H1 (cell line): ENCODE measurements at regions not wholly inside any gene's neighbourhood (a gene's known extent, or its start where the extent isn't known, plus 50 kb on each side); places are given as distances from the start of the nearest gene placed in this dataset.

Source experiments
- CTCF ChIA-PET: fragments of 300-600 bp; sonication (Branson Sonifier 250); formaldehyde crosslinking; loops from one replicate; lab custom pipeline; 2021; ENCODE audit not compliant: partially characterized antibody; lab: Charles Lee
- POLR2A ChIA-PET: fragments of 300-600 bp; sonication (Branson Sonifier 250); formaldehyde crosslinking; loops from one replicate; lab custom pipeline; 2021; ENCODE audit warnings: inconsistent platforms; ENCODE audit not compliant: partially characterized antibody; lab: Charles Lee
- DNase-seq, 2 experiments: peaks; one replicate each; pipeline versions ENCODE4 v3.0.0 to v3.0.0-alpha.2; 2010 to 2022; ENCODE audit warnings: low spot score in 2 of 2, low read depth in 1 of 2, mixed read lengths in 1 of 2
- FAIRE-seq: peaks from 2 replicates; lab custom pipeline; 2011; peaks lifted over from hg19 to GRCh38; lab: Jason Lieb, UNC
- H2AFZ ChIP-seq: 2 replicates; pipeline ENCODE4 v1.8.1; 2012; ENCODE audit warnings: low read length, inconsistent platforms
- H2AK5ac ChIP-seq: 2 replicates; pipeline ENCODE4 v1.6.1; 2013; ENCODE audit warnings: low read depth, low read length
- H2BK120ac ChIP-seq: replicated peaks from 2 replicates; pipeline ENCODE3; 2013; ENCODE audit warnings: low read depth, low read length, inconsistent platforms
- H2BK12ac ChIP-seq: 2 replicates; pipeline ENCODE4 v1.6.1; 2013; ENCODE audit warnings: low read depth, low read length
- H2BK15ac ChIP-seq: 2 replicates; pipeline ENCODE4 v1.6.1; 2013; ENCODE audit warnings: low read length
- H2BK20ac ChIP-seq: 2 replicates; pipeline ENCODE4 v1.6.1; 2013; ENCODE audit warnings: low read length
- H2BK5ac ChIP-seq: 2 replicates; pipeline ENCODE4 v1.6.1; 2013; ENCODE audit warnings: low read depth, low read length
- H3K14ac ChIP-seq: 2 replicates; pipeline ENCODE4 v1.6.1; 2013; ENCODE audit warnings: inconsistent platforms; ENCODE audit not compliant: insufficient read length
- H3K18ac ChIP-seq: 2 replicates; pipeline ENCODE4 v1.6.1; 2013; ENCODE audit warnings: low read length; ENCODE audit errors: extremely low read depth
- H3K23ac ChIP-seq: 2 replicates; pipeline ENCODE4 v1.6.1; 2013; ENCODE audit warnings: inconsistent platforms; ENCODE audit not compliant: insufficient read length
- H3K23me2 ChIP-seq: 2 replicates; pipeline ENCODE4 v1.6.1; 2013; ENCODE audit warnings: low read depth, low read length
- H3K27ac ChIP-seq: 2 replicates; pipeline ENCODE4 v1.6.1; 2011; ENCODE audit warnings: low read depth, low read length, inconsistent platforms
- H3K27me3 ChIP-seq, 4 experiments: replicated peaks in 1 of 4; 1 replicate in 1 of 4; 2 replicates in 3 of 4; pipeline versions ENCODE4 v1.6.1 to v1.8.1; 2011 to 2013; ENCODE audit warnings: low read length in 3 of 4, mild to moderate bottlenecking in 3 of 4, inconsistent platforms in 2 of 4, mixed read lengths in 2 of 4, moderate library complexity in 1 of 4; ENCODE audit not compliant: control insufficient read depth in 3 of 4, insufficient read depth in 3 of 4; ENCODE audit errors: extremely low read depth in 1 of 4
- H3K36me3 ChIP-seq, 4 experiments: 2 replicates each; pipeline versions ENCODE4 v1.6.1 to v1.8.1; 2011 to 2013; ENCODE audit warnings: mild to moderate bottlenecking in 4 of 4, low read length in 3 of 4, moderate library complexity in 2 of 4, control low read depth in 1 of 4, inconsistent platforms in 1 of 4; ENCODE audit not compliant: insufficient read depth in 4 of 4, control insufficient read depth in 2 of 4
- H3K4ac ChIP-seq: replicated peaks from 2 replicates; pipeline ENCODE3; 2013; ENCODE audit warnings: low read length, low read depth, mixed read lengths, inconsistent platforms; ENCODE audit not compliant: insufficient read length
- H3K4me1 ChIP-seq, 4 experiments: replicated peaks in 1 of 4; 1 replicate in 1 of 4; 2 replicates in 3 of 4; pipeline versions ENCODE4 v1.6.1 to v1.8.1; 2011 to 2013; ENCODE audit warnings: low read length in 3 of 4, inconsistent platforms in 2 of 4, mixed read lengths in 1 of 4; ENCODE audit not compliant: insufficient read depth in 4 of 4, control insufficient read depth in 3 of 4
- H3K4me2 ChIP-seq, 2 experiments: 2 replicates each; pipeline versions ENCODE4 v1.6.1 to v1.8.1; 2011 to 2013; ENCODE audit warnings: low read depth in 2 of 2, low read length in 2 of 2, control low read depth in 1 of 2, inconsistent platforms in 1 of 2, mild to moderate bottlenecking in 1 of 2; ENCODE audit not compliant: insufficient read depth in 1 of 2
- H3K4me3 ChIP-seq, 4 experiments: fragments of 200-600, 300-600 bp in 1 of 4; sonication (generic), shearing (Covaris generic), sonication (Bioruptor Twin) in 1 of 4; 2 replicates each; pipeline versions ENCODE4 v1.5.1 to v1.8.1; 2011 to 2016; ENCODE audit warnings: low read length in 4 of 4, low read depth in 3 of 4, control low read depth in 2 of 4, inconsistent platforms in 2 of 4, mild to moderate bottlenecking in 2 of 4, mixed read lengths in 1 of 4, moderate library complexity in 1 of 4; ENCODE audit not compliant: insufficient read depth in 2 of 4; ENCODE audit errors: extremely low read depth in 1 of 4
- H3K56ac ChIP-seq: replicated peaks from 2 replicates; pipeline ENCODE3; 2013; ENCODE audit warnings: low read depth, mild to moderate bottlenecking, mixed read lengths, low read length, inconsistent platforms; ENCODE audit not compliant: insufficient read length
- H3K79me1 ChIP-seq: 2 replicates; pipeline ENCODE4 v1.6.1; 2013; ENCODE audit warnings: low read depth, low read length, control low read depth
- H3K79me2 ChIP-seq, 2 experiments: 2 replicates each; pipeline versions ENCODE4 v1.6.1 to v1.8.1; 2012 to 2013; ENCODE audit warnings: low read length in 2 of 2, mild to moderate bottlenecking in 2 of 2, inconsistent platforms in 1 of 2; ENCODE audit not compliant: insufficient read depth in 2 of 2, control insufficient read depth in 1 of 2
- H3K9ac ChIP-seq, 4 experiments: replicated peaks in 1 of 4; 1 replicate in 1 of 4; 2 replicates in 3 of 4; pipeline versions ENCODE4 v1.6.1 to v1.8.1; 2011 to 2013; ENCODE audit warnings: low read depth in 3 of 4, low read length in 3 of 4, control low read depth in 2 of 4, mild to moderate bottlenecking in 2 of 4, moderate library complexity in 2 of 4, inconsistent platforms in 1 of 4; ENCODE audit errors: extremely low read depth in 1 of 4
- H3K9me3 ChIP-seq, 2 experiments: 2 replicates each; pipeline versions ENCODE4 v1.6.1 to v1.8.1; 2012 to 2013; ENCODE audit warnings: mild to moderate bottlenecking in 2 of 2, moderate library complexity in 2 of 2, control low read depth in 1 of 2, inconsistent platforms in 1 of 2, low read depth in 1 of 2, low read length in 1 of 2, mixed read lengths in 1 of 2; ENCODE audit not compliant: insufficient read depth in 2 of 2
- H4K20me1 ChIP-seq, 2 experiments: replicated peaks in 1 of 2; 2 replicates each; pipeline versions ENCODE3 to v1.8.1; 2011 to 2013; ENCODE audit warnings: inconsistent platforms in 2 of 2, low read length in 2 of 2, mild to moderate bottlenecking in 1 of 2; ENCODE audit not compliant: insufficient read depth in 2 of 2, control insufficient read depth in 1 of 2
- H4K5ac ChIP-seq: 2 replicates; pipeline ENCODE4 v1.6.1; 2013; ENCODE audit warnings: low read length, low read depth, mixed read lengths, inconsistent platforms; ENCODE audit not compliant: insufficient read length
- H4K8ac ChIP-seq: 2 replicates; pipeline ENCODE4 v1.8.0; 2013; ENCODE audit warnings: mild to moderate bottlenecking, moderate library complexity, low read length, inconsistent platforms; ENCODE audit not compliant: insufficient read depth; ENCODE audit errors: extremely low read depth
- H4K91ac ChIP-seq: replicated peaks from 2 replicates; pipeline ENCODE3; 2013; ENCODE audit warnings: low read length, mixed read lengths, inconsistent platforms; ENCODE audit not compliant: insufficient read length
- BACH1 ChIP-seq: IDR thresholded peaks from 2 replicates; pipeline ENCODE4 v1.6.1; 2012; ENCODE audit warnings: low read length, improper control_type of control experiment
- BRCA1 ChIP-seq: IDR thresholded peaks from 2 replicates; pipeline ENCODE4 v1.6.1; 2012; ENCODE audit warnings: low read depth, low read length, improper control_type of control experiment
- CBX5 ChIP-seq: fragments of 300-800, 300-1000 bp; sonication (generic); IDR thresholded peaks from 2 replicates; pipeline ENCODE4 v1.7.1; 2016; ENCODE audit warnings: antibody characterized with exemption, low read length, low read depth
- EP300 ChIP-seq, 2 experiments: IDR thresholded peaks; 1 replicate in 1 of 2; 2 replicates in 1 of 2; pipeline ENCODE4 v1.6.1; 2011 to 2012; ENCODE audit warnings: low read depth in 2 of 2, low read length in 2 of 2, mild to moderate bottlenecking in 2 of 2, borderline replicate concordance in 1 of 2, inconsistent platforms in 1 of 2, moderate library complexity in 1 of 2
- HDAC2 ChIP-seq, 2 experiments: fragments of 300-600 bp in 1 of 2; sonication (generic) in 1 of 2; IDR thresholded peaks; 2 replicates each; pipeline ENCODE4 v1.6.1; 2011 to 2012; ENCODE audit warnings: low read depth in 2 of 2, low read length in 2 of 2, mild to moderate bottlenecking in 2 of 2, moderate library complexity in 2 of 2, borderline replicate concordance in 1 of 2, inconsistent platforms in 1 of 2
- JUN ChIP-seq: IDR thresholded peaks from 2 replicates; pipeline ENCODE4 v1.6.1; 2011; ENCODE audit warnings: low read depth, mild to moderate bottlenecking, improper control_type of control experiment, low read length
- JUND ChIP-seq: IDR thresholded peaks from 2 replicates; pipeline ENCODE4 v1.6.1; 2011; ENCODE audit warnings: mild to moderate bottlenecking, improper control_type of control experiment, low read length
- RXRA ChIP-seq: IDR thresholded peaks from 2 replicates; pipeline ENCODE4 v1.6.1; 2011; ENCODE audit warnings: low read depth, mild to moderate bottlenecking, low read length, moderate library complexity; ENCODE audit not compliant: insufficient read depth
- SP1 ChIP-seq: IDR thresholded peaks from 2 replicates; pipeline ENCODE4 v1.6.1; 2011; ENCODE audit warnings: low read depth, low read length
- SP2 ChIP-seq: IDR thresholded peaks from 2 replicates; pipeline ENCODE4 v1.6.1; 2012; ENCODE audit warnings: mild to moderate bottlenecking, low read length, inconsistent platforms
- WGBS, 2 experiments: shearing (Covaris generic) in 1 of 2; methylation state at CpG; one replicate each; pipeline versions ENCODE4 v1.1.6 to v1.1.7; 2013 to 2015; ENCODE audit warnings: low lambda C conversion rate in 2 of 2, mixed read lengths in 2 of 2, inconsistent platforms in 1 of 2, low coverage in 1 of 2, missing lambda C conversion rate in 1 of 2; ENCODE audit not compliant: insufficient replicate concordance in 2 of 2, insufficient coverage in 1 of 2, insufficient read length in 1 of 2; ENCODE audit errors: extremely low coverage in 1 of 2, missing lambda C conversion rate in 1 of 2; 5-methylcytosine and 5-hydroxymethylcytosine counted together
- TF ChIP-seq, protein P1 (sequence below): IDR thresholded peaks from 2 replicates; pipeline ENCODE4 v1.6.1; 2011; ENCODE audit warnings: low read length, improper control_type of control experiment

DNA sequence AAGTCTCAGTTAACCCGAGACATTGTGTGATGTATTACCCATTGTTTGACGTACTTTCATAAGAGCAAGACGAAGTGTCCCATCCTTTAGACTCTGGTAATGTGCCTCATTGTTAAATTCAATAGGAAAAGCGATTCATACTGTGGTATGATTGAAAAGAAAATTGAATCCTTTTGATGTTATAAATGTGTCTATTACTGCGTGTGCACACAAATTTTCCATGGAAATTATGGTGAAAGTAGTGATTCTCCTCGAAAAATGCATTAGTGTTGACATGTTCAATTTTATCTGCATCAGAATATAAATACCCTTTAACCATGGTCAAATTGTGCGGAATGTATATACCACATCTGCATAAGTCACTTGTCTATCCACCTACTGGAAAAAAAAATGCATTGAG lies 386.8 kb downstream of the INSC start:
- no peaks in the 10 kb centered on the region for H3K27me3 ChIP-seq
- no peak for TF ChIP-seq SP2
- no peak for TF ChIP-seq BACH1
- no peak for TF ChIP-seq JUND
- no peak for TF ChIP-seq HDAC2 (IDR thresholded peaks at IDR 0.05; ENCODE audit: borderline replicate concordance in 1 of 2, low read depth in 2 of 2, low read length in 2 of 2)
- no peak for TF ChIP-seq BRCA1
- TF ChIP-seq, protein P1, sequence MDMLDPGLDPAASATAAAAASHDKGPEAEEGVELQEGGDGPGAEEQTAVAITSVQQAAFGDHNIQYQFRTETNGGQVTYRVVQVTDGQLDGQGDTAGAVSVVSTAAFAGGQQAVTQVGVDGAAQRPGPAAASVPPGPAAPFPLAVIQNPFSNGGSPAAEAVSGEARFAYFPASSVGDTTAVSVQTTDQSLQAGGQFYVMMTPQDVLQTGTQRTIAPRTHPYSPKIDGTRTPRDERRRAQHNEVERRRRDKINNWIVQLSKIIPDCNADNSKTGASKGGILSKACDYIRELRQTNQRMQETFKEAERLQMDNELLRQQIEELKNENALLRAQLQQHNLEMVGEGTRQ, result no peak
- no peak for TF ChIP-seq CBX5
- TF ChIP-seq JUN, result no peak
- TF ChIP-seq EP300 (IDR thresholded peaks at IDR 0.05; ENCODE audit: borderline replicate concordance in 1 of 2, low read depth in 2 of 2, low read length in 2 of 2), result no peak
- TF ChIP-seq RXRA, result no peak
- no peak for TF ChIP-seq SP1

More for the DNA sequence above, 386.8 kb downstream of the INSC start:
- no peak overlapping the region for H2AK5ac ChIP-seq
- no peaks in the 10 kb centered on the region for H3K9me3 ChIP-seq
- no peak overlapping the region for H3K4me2 ChIP-seq
- H2BK12ac ChIP-seq, result no peak overlapping the region
- H3K56ac ChIP-seq, result no peak overlapping the region
- H3K9ac ChIP-seq, result no peak overlapping the region
- no peak for FAIRE-seq
- no peak overlapping the region for H4K5ac ChIP-seq
- no peak overlapping the region for H2BK5ac ChIP-seq
- no peak overlapping the region for H3K27ac ChIP-seq
- no peaks in the 10 kb centered on the region for H3K79me1 ChIP-seq
- no peak for DNase-seq
- no peaks in the 10 kb centered on the region for H3K23me2 ChIP-seq
- H3K14ac ChIP-seq, result no peak overlapping the region
- no peak overlapping the region for H3K23ac ChIP-seq
- no peak overlapping the region for H4K91ac ChIP-seq
- CTCF ChIA-PET, result interaction anchor here (0.6 to 1.1 kb wide), 3 partner anchors 98 to 680 kb away, joined by 3 to 4 read pairs (median 3); no protein-coding TSS in a partner anchor
- H3K4ac ChIP-seq, result no peak overlapping the region
- H4K20me1 ChIP-seq, result no peaks in the 10 kb centered on the region
- H2BK15ac ChIP-seq, result no peak overlapping the region
- H3K4me1 ChIP-seq, result peaks cover 0 to 4% (median 3%) of the 10 kb centered on the region in 4 experiments; a peak in 3 of 7 replicates
- no peak overlapping the region for H2BK120ac ChIP-seq
- no peaks in the 10 kb centered on the region for H3K79me2 ChIP-seq
- no peak overlapping the region for H2AFZ ChIP-seq
- no peak overlapping the region for H2BK20ac ChIP-seq
- 92% methylated on average over 7 of the region's 7 CpGs; no CpG with 5 or more reads in 1 of the 2 experiments for WGBS, 2 experiments
- no peak overlapping the region for H3K4me3 ChIP-seq
- POLR2A ChIA-PET, result no interaction called here
- no peak overlapping the region for H4K8ac ChIP-seq
- no peak overlapping the region for H3K18ac ChIP-seq
- no peaks in the 10 kb centered on the region for H3K36me3 ChIP-seq
